ENCODE measurements at regions not wholly inside any gene's neighbourhood (a gene's known extent, or its start where the extent isn't known, plus 50 kb on each side); places are given as distances from the start of the nearest gene placed in this dataset.

GRCh38 chr13:50318887-50319286 lies 303.6 kb downstream of the KCNRG start:
- H3K36me3 ChIP-seq (ENCODE audit: control insufficient read depth, insufficient read depth, low read length) = no peaks in the 10 kb centered on the region
- no peak for DNase-seq (ENCODE audit: low read depth)
- POLR2A ChIA-PET = no interaction called here
- H3K27me3 ChIP-seq (ENCODE audit: control insufficient read depth, insufficient read depth, low read length) = no peaks in the 10 kb centered on the region
- CTCF ChIA-PET = no interaction called here
- TF ChIP-seq CTCF (IDR thresholded peaks at IDR 0.05; ENCODE audit: insufficient read depth, low read depth, low read length) = no peak
- no peak overlapping the region for H3K4me3 ChIP-seq (ENCODE audit: low read depth, low read length)

GRCh38 chr13:50319635-50320255 lies 304.5 kb downstream of the KCNRG start:
- POLR2A ChIA-PET = no interaction called here
- CTCF ChIA-PET = no interaction called here
- no peak for DNase-seq (ENCODE audit: low read depth)

GRCh38 chr13:50320271-50320862 lies 305.1 kb downstream of the KCNRG start:
- TF ChIP-seq CTCF (IDR thresholded peaks at IDR 0.05; ENCODE audit: insufficient read depth, low read depth, low read length) = no peak
- no peak overlapping the region for H3K4me3 ChIP-seq (ENCODE audit: low read depth, low read length)
- DNase-seq (ENCODE audit: low read depth) = no peak
- no peaks in the 10 kb centered on the region for H3K27me3 ChIP-seq (ENCODE audit: control insufficient read depth, insufficient read depth, low read length)
- H3K36me3 ChIP-seq (ENCODE audit: control insufficient read depth, insufficient read depth, low read length) = no peaks in the 10 kb centered on the region
- CTCF ChIA-PET = no interaction called here
- POLR2A ChIA-PET = no interaction called here

More at GRCh38 chr13:50319635-50320255, 304.5 kb downstream of the KCNRG start:
- no peak for TF ChIP-seq CTCF (IDR thresholded peaks at IDR 0.05; ENCODE audit: insufficient read depth, low read depth, low read length)
- no peaks in the 10 kb centered on the region for H3K36me3 ChIP-seq (ENCODE audit: control insufficient read depth, insufficient read depth, low read length)
- H3K4me3 ChIP-seq (ENCODE audit: low read depth, low read length) = no peak overlapping the region
- H3K27me3 ChIP-seq (ENCODE audit: control insufficient read depth, insufficient read depth, low read length) = no peaks in the 10 kb centered on the region

GRCh38 chr13:50322006-50322405 lies 306.8 kb downstream of the KCNRG start:
- ChIA-PET POLR2A (no interaction called here), CTCF (interaction anchor here (0.7 kb wide), 1 partner anchor 58 kb away, joined by 3 read pairs; no protein-coding TSS in a partner anchor)
- DNase-seq (ENCODE audit: low read depth) = no peak
- no peaks in the 10 kb centered on the region for H3K36me3 ChIP-seq (ENCODE audit: control insufficient read depth, insufficient read depth, low read length)
- TF ChIP-seq CTCF (IDR thresholded peaks at IDR 0.05; ENCODE audit: insufficient read depth, low read depth, low read length) = no peak
- H3K27me3 ChIP-seq (ENCODE audit: control insufficient read depth, insufficient read depth, low read length) = no peaks in the 10 kb centered on the region
- no peak overlapping the region for H3K4me3 ChIP-seq (ENCODE audit: low read depth, low read length)

GRCh38 chr13:50323440-50324065 lies 308.3 kb downstream of the KCNRG start:
- CTCF ChIA-PET = interaction anchor here (0.7 kb wide), 1 partner anchor 1177 kb away, joined by 3 read pairs; no protein-coding TSS in a partner anchor
- Histone ChIP-seq H3K36me3 (ENCODE audit: control insufficient read depth, insufficient read depth, low read length) (no peaks in the 10 kb centered on the region), H3K4me3 (ENCODE audit: low read depth, low read length) (no peak overlapping the region), H3K27me3 (ENCODE audit: control insufficient read depth, insufficient read depth, low read length) (no peaks in the 10 kb centered on the region)
- TF ChIP-seq CTCF (IDR thresholded peaks at IDR 0.05; ENCODE audit: insufficient read depth, low read depth, low read length) = no peak
- DNase-seq (ENCODE audit: low read depth) = peak; percentile 75
- POLR2A ChIA-PET = interaction anchor here (0.5 kb wide), 1 partner anchor 14 kb away, joined by 3 read pairs; no protein-coding TSS in a partner anchor

Measured in BJ (cell line).